HG03460 (cell line): ENCODE measurements at regions not wholly inside any gene's neighbourhood (a gene's known extent, or its start where the extent isn't known, plus 50 kb on each side); places are given as distances from the start of the nearest gene placed in this dataset.
"Not testable (repeated sequence)": the region's sequence is repeated elsewhere in the genome, so short reads cannot be mapped to it uniquely, and the experiment has no call there.

Experiments
- ATAC-seq: cut with Tn5 transposase; IDR thresholded peaks from one replicate; pipeline ENCODE4 v1.9.1; 2021; ENCODE audit not compliant: unreplicated experiment

- no peak for ATAC-seq
Measured at GRCh38 chr7:153072806-153073205, 313.3 kb downstream of the ACTR3B start.

GRCh38 chr7:153076289-153076688, 316.7 kb downstream of the ACTR3B start:
- ATAC-seq = not testable (repeated sequence)

- ATAC-seq = no peak
Measured at GRCh38 chr7:153081496-153081895, 321.9 kb downstream of the ACTR3B start.

GRCh38 chr7:153084278-153084677, 324.7 kb downstream of the ACTR3B start:
- no peak for ATAC-seq

- no peak for ATAC-seq
Measured at GRCh38 chr7:153087498-153087897, 327.9 kb downstream of the ACTR3B start.

GRCh38 chr7:153088601-153089000, 329.0 kb downstream of the ACTR3B start:
- ATAC-seq = no peak

GRCh38 chr7:153090209-153090608, 330.7 kb downstream of the ACTR3B start:
- no peak for ATAC-seq

GRCh38 chr7:153090764-153091163, 331.2 kb downstream of the ACTR3B start:
- ATAC-seq = no peak

GRCh38 chr7:153091477-153091876, 331.9 kb downstream of the ACTR3B start:
- ATAC-seq = no peak

- no peak for ATAC-seq
Measured at GRCh38 chr7:153097511-153098201, 338.1 kb downstream of the ACTR3B start.

- ATAC-seq = no peak
Measured at GRCh38 chr7:153099235-153099634, 339.7 kb downstream of the ACTR3B start.

- ATAC-seq = no peak
Measured at GRCh38 chr7:153100691-153101237, 341.2 kb downstream of the ACTR3B start.

GRCh38 chr7:153103202-153103601, 343.6 kb downstream of the ACTR3B start:
- ATAC-seq = no peak

GRCh38 chr7:153107826-153108225, 348.3 kb downstream of the ACTR3B start:
- no peak for ATAC-seq

GRCh38 chr7:153109566-153109965, 350.0 kb downstream of the ACTR3B start:
- no peak for ATAC-seq

GRCh38 chr7:153110606-153111005, 351.1 kb downstream of the ACTR3B start:
- no peak for ATAC-seq

- not testable (repeated sequence) for ATAC-seq
Measured at GRCh38 chr7:153122255-153122654, 362.7 kb downstream of the ACTR3B start.

- ATAC-seq = no peak
Measured at GRCh38 chr7:153130052-153130451, 370.5 kb downstream of the ACTR3B start.

GRCh38 chr7:153151766-153152165, 392.2 kb downstream of the ACTR3B start:
- ATAC-seq = no peak

- no peak for ATAC-seq
Measured at GRCh38 chr7:153152801-153153422, 393.4 kb downstream of the ACTR3B start.

GRCh38 chr7:153158149-153158548, 398.6 kb downstream of the ACTR3B start:
- ATAC-seq = no peak

- no peak for ATAC-seq
Measured at GRCh38 chr7:153170287-153170686, 410.7 kb downstream of the ACTR3B start.
